ENCODE measurements at regions not wholly inside any gene's neighbourhood (a gene's known extent, or its start where the extent isn't known, plus 50 kb on each side); places are given as distances from the start of the nearest gene placed in this dataset.

- TF ChIP-seq POLR2A (IDR thresholded peaks at IDR 0.05; ENCODE audit: low read depth, low read length): no peak
- TF ChIP-seq BMI1 (IDR thresholded peaks at IDR 0.05; ENCODE audit: borderline replicate concordance): no peak
- TF ChIP-seq CHD2 (IDR thresholded peaks at IDR 0.05; ENCODE audit: borderline replicate concordance, low read depth, low read length): no peak
- TF ChIP-seq NR2C2 (IDR thresholded peaks at IDR 0.05; ENCODE audit: borderline replicate concordance, control insufficient read depth, insufficient read length, low read depth): no peak
- TF ChIP-seq ETV6 (conservative IDR thresholded peaks at IDR 0.05 in 1 of 2, IDR thresholded peaks at IDR 0.05 in 1 of 2; ENCODE audit: borderline replicate concordance in 1 of 2, low read depth in 1 of 2): no peak
- no peak for TF ChIP-seq CTCF (IDR thresholded peaks at IDR 0.05 in 2 of 3, conservative IDR thresholded peaks at IDR 0.05 in 1 of 3; ENCODE audit: control insufficient read depth in 2 of 3, extremely low read depth in 1 of 3, insufficient read depth in 1 of 3, low read depth in 3 of 3, low read length in 3 of 3)
- TF ChIP-seq E4F1 (IDR thresholded peaks at IDR 0.05; ENCODE audit: borderline replicate concordance, partially characterized antibody): no peak
- no peak for TF ChIP-seq REST (IDR thresholded peaks at IDR 0.05; ENCODE audit: low read depth, low read length)
- no peak for TF ChIP-seq YY1 (IDR thresholded peaks at IDR 0.05; ENCODE audit: low read depth, low read length)
Measured at GRCh38 chr1:193755441-193755840, 569.0 kb upstream of the B3GALT2 start.
